PC-3 (cell line): ENCODE measurements at regions not wholly inside any gene's neighbourhood (a gene's known extent, or its start where the extent isn't known, plus 50 kb on each side); places are given as distances from the start of the nearest gene placed in this dataset.

Source experiments
- ATAC-seq: fragments of 200-7000 bp; cut with Tn5 transposase; 2 replicates; pipeline ENCODE4 v1.9.1; 2020; ENCODE audit warnings: mild to moderate bottlenecking, moderate library complexity
- BruUV-seq: library from RNA; stranded (reverse); fragments of 400-500 nt; replicated peaks from 2 replicates; lab custom pipeline; 2021; lab: Mats Ljungman, UMichigan
- CTCF ChIA-PET: fragments of 300-600 bp; sonication (Branson Sonifier 250); formaldehyde crosslinking; loops from one replicate; lab custom pipeline; 2022; ENCODE audit warnings: antibody characterized with exemption; lab: Charles Lee
- POLR2A ChIA-PET: fragments of 300-600 bp; sonication (Branson Sonifier 250); formaldehyde crosslinking; loops from one replicate; lab custom pipeline; 2022; ENCODE audit warnings: antibody characterized with exemption; ENCODE audit not compliant: unreplicated experiment; lab: Charles Lee
- DNase-seq: peaks from one replicate; pipeline ENCODE4 v3.0.0-alpha.2; 2015
- H2AFZ ChIP-seq: fragments of 300-600 bp; sonication (generic); 2 replicates; pipeline ENCODE4 v1.6.0; 2016; ENCODE audit warnings: antibody characterized with exemption, low read length
- H3F3A ChIP-seq: fragments of 300-600 bp; sonication (generic); one replicate; pipeline ENCODE4 v1.6.0; 2017; ENCODE audit warnings: antibody characterized with exemption, low read length, control low read depth, mild to moderate bottlenecking; ENCODE audit not compliant: unreplicated experiment
- H3K27ac ChIP-seq: fragments of 300-600 bp; sonication (generic); 2 replicates; pipeline ENCODE4 v1.5.1; 2016; ENCODE audit warnings: mild to moderate bottlenecking, low read length
- H3K27me3 ChIP-seq: fragments of 300-600 bp; sonication (generic); 2 replicates; pipeline ENCODE4 v1.6.1; 2016; ENCODE audit warnings: low read length, mixed read lengths
- H3K36me3 ChIP-seq: fragments of 300-600 bp; sonication (generic); 2 replicates; pipeline ENCODE4 v1.6.1; 2016; ENCODE audit warnings: low read depth, mixed run types, low read length, mixed read lengths
- H3K4me1 ChIP-seq: fragments of 300-600 bp; sonication (generic); 2 replicates; pipeline ENCODE4 v1.5.1; 2016; ENCODE audit warnings: low read length; ENCODE audit not compliant: insufficient read depth
- H3K4me2 ChIP-seq: fragments of 300-600 bp; sonication (generic); 2 replicates; pipeline ENCODE4 v1.6.0; 2016; ENCODE audit warnings: low read length
- H3K4me3 ChIP-seq: fragments of 300-600 bp; sonication (generic); 2 replicates; pipeline ENCODE4 v1.5.1; 2016; ENCODE audit warnings: mild to moderate bottlenecking, low read length, mixed read lengths
- H3K79me2 ChIP-seq: fragments of 300-600 bp; sonication (generic); 2 replicates; pipeline ENCODE4 v1.6.1; 2017; ENCODE audit warnings: low read length, mixed read lengths
- H3K9ac ChIP-seq: fragments of 300-600 bp; sonication (generic); 2 replicates; pipeline ENCODE4 v1.6.0; 2016; ENCODE audit warnings: mild to moderate bottlenecking, low read length
- H3K9me2 ChIP-seq: fragments of 300-600 bp; sonication (generic); replicated peaks from 2 replicates; pipeline ENCODE4 v1.6.1; 2016; ENCODE audit warnings: mixed run types, low read length, mixed read lengths
- H3K9me3 ChIP-seq: fragments of 300-600 bp; sonication (generic); 2 replicates; pipeline ENCODE4 v1.6.1; 2016; ENCODE audit warnings: low read length, mixed read lengths
- H4K20me1 ChIP-seq: fragments of 300-600 bp; sonication (generic); 2 replicates; pipeline ENCODE4 v1.6.1; 2016; ENCODE audit warnings: low read length, mixed read lengths
- CTCF ChIP-seq: fragments of 300-600 bp; sonication (generic); conservative IDR thresholded peaks from 2 replicates; pipeline ENCODE4 v1.5.1; 2017; ENCODE audit warnings: antibody characterized with exemption, low read depth, mild to moderate bottlenecking, low read length
- EZH2 ChIP-seq: fragments of 300-600 bp; sonication (generic); IDR thresholded peaks from one replicate; pipeline ENCODE4 v1.6.1; 2017; ENCODE audit warnings: antibody characterized with exemption, mild to moderate bottlenecking, low read length; ENCODE audit not compliant: unreplicated experiment
- EZH2phosphoT487 ChIP-seq: fragments of 300-600 bp; sonication (generic); IDR thresholded peaks from 2 replicates; pipeline ENCODE4 v1.6.1; 2018; ENCODE audit warnings: mild to moderate bottlenecking, antibody characterized with exemption, low read length, borderline replicate concordance
- intact Hi-C: fragments of 100-400 bp; cut with micrococcal nuclease; formaldehyde crosslinking; loops from 2 replicates; pipeline ENCODE4 v1.9.0; 2023

- H3K4me1 ChIP-seq: no peaks in the 10 kb centered on the region
Measured at GRCh38 chr10:21308946-21309345, 216.5 kb downstream of the SKIDA1 start.

GRCh38 chr10:21308018-21308417 lies 217.5 kb downstream of the SKIDA1 start:
- no peaks in the 10 kb centered on the region for H3F3A ChIP-seq
- ChIA-PET POLR2A (no interaction called here), CTCF (no interaction called here)
- H4K20me1 ChIP-seq: no peaks in the 10 kb centered on the region
- H2AFZ ChIP-seq: no peak overlapping the region
- no peak for ATAC-seq
- H3K27ac ChIP-seq: no peak overlapping the region
- no peak overlapping the region for H3K4me2 ChIP-seq
- TF ChIP-seq CTCF (no peak), EZH2phosphoT487 (no peak), EZH2 (no peak)
- no peak overlapping the region for H3K9ac ChIP-seq
- H3K36me3 ChIP-seq: no peaks in the 10 kb centered on the region
- H3K79me2 ChIP-seq: no peaks in the 10 kb centered on the region
- BruUV-seq: no TSS peak
- H3K4me1 ChIP-seq: no peaks in the 10 kb centered on the region
- no peaks in the 10 kb centered on the region for H3K9me2 ChIP-seq
- DNase-seq: no peak
- intact Hi-C loops: no loop called here
- H3K27me3 ChIP-seq: no peaks in the 10 kb centered on the region
- H3K9me3 ChIP-seq: no peaks in the 10 kb centered on the region
- no peak overlapping the region for H3K4me3 ChIP-seq

More at GRCh38 chr10:21308946-21309345, 216.5 kb downstream of the SKIDA1 start:
- CTCF ChIA-PET: no interaction called here
- POLR2A ChIA-PET: no interaction called here
- Histone ChIP-seq H3K4me3 (no peak overlapping the region), H2AFZ (no peak overlapping the region), H3K36me3 (no peaks in the 10 kb centered on the region), H3K9me3 (no peaks in the 10 kb centered on the region), H3F3A (no peaks in the 10 kb centered on the region), H3K27ac (no peak overlapping the region), H3K9me2 (no peaks in the 10 kb centered on the region), H4K20me1 (no peaks in the 10 kb centered on the region), H3K27me3 (no peaks in the 10 kb centered on the region), H3K9ac (no peak overlapping the region), H3K4me2 (no peak overlapping the region), H3K79me2 (no peaks in the 10 kb centered on the region)
- DNase-seq: no peak
- ATAC-seq: no peak
- BruUV-seq: no TSS peak
- intact Hi-C loops: no loop called here
- TF ChIP-seq EZH2 (no peak), CTCF (no peak), EZH2phosphoT487 (no peak)

GRCh38 chr10:21304608-21305007 lies 220.9 kb downstream of the SKIDA1 start:
- intact Hi-C loops: no loop called here
- DNase-seq (no peak), ATAC-seq (no peak)
- H3K9ac ChIP-seq: no peak overlapping the region
- no TSS peak for BruUV-seq
- H3K4me3 ChIP-seq: no peak overlapping the region
- H2AFZ ChIP-seq: no peak overlapping the region
- H3K4me2 ChIP-seq: no peak overlapping the region
- no peaks in the 10 kb centered on the region for H3K27me3 ChIP-seq
- no peak overlapping the region for H3K27ac ChIP-seq
- H3K79me2 ChIP-seq: no peaks in the 10 kb centered on the region
- POLR2A ChIA-PET: no interaction called here
- no peaks in the 10 kb centered on the region for H3K4me1 ChIP-seq
- H3K9me3 ChIP-seq: no peaks in the 10 kb centered on the region
- no peaks in the 10 kb centered on the region for H3F3A ChIP-seq
- H3K9me2 ChIP-seq: no peaks in the 10 kb centered on the region
- CTCF ChIA-PET: interaction anchor here (0.6 kb wide), 1 partner anchor 677 kb away, joined by 4 read pairs; no protein-coding TSS in a partner anchor
- no peaks in the 10 kb centered on the region for H3K36me3 ChIP-seq
- H4K20me1 ChIP-seq: no peaks in the 10 kb centered on the region
- TF ChIP-seq EZH2 (no peak), CTCF (no peak), EZH2phosphoT487 (no peak)
